Mammary epithelial cell (primary cell): ENCODE measurements at regions not wholly inside any gene's neighbourhood (a gene's known extent, or its start where the extent isn't known, plus 50 kb on each side); places are given as distances from the start of the nearest gene placed in this dataset.

Source experiments
- CTCF ChIP-seq, 2 donors: IDR thresholded peaks in 1 of 2; conservative IDR thresholded peaks in 1 of 2; 2 replicates each; pipeline ENCODE4 v1.5.1; 2011 to 2012; ENCODE audit warnings: inconsistent platforms in 2 of 2, low read length in 2 of 2, mild to moderate bottlenecking in 2 of 2, control low read depth in 1 of 2, low read depth in 1 of 2; ENCODE audit not compliant: insufficient read depth in 1 of 2; ENCODE audit errors: extremely low read depth in 1 of 2
- EZH2 ChIP-seq: IDR thresholded peaks from 2 replicates; pipeline ENCODE4 v1.6.1; 2012; ENCODE audit warnings: low read length, inconsistent platforms, borderline replicate concordance

- no peak for TF ChIP-seq CTCF (conservative IDR thresholded peaks at IDR 0.05 in 1 of 2, IDR thresholded peaks at IDR 0.05 in 1 of 2; ENCODE audit: extremely low read depth in 1 of 2, insufficient read depth in 1 of 2, low read depth in 1 of 2, low read length in 2 of 2)
- TF ChIP-seq EZH2 = no peak
Measured at GRCh38 chr4:42252315-42252714, 99.9 kb upstream of the BEND4 start.
